Urinary bladder (tissue), 3 donors: ENCODE measurements at regions not wholly inside any gene's neighbourhood (a gene's known extent, or its start where the extent isn't known, plus 50 kb on each side); places are given as distances from the start of the nearest gene placed in this dataset.

Experiments
- DNase-seq: peaks from one replicate; pipeline ENCODE4 v3.0.0-alpha.2; 2015; ENCODE audit errors: extremely low spot score
- H3K27ac ChIP-seq: one replicate; pipeline ENCODE4 v1.5.1; 2013; ENCODE audit warnings: low read depth, mild to moderate bottlenecking, moderate library complexity
- H3K36me3 ChIP-seq: one replicate; pipeline ENCODE4 v1.6.1; 2013; ENCODE audit warnings: mild to moderate bottlenecking, moderate library complexity; ENCODE audit not compliant: insufficient read depth
- H3K4me1 ChIP-seq: one replicate; pipeline ENCODE4 v1.6.1; 2013; ENCODE audit warnings: mild to moderate bottlenecking, moderate library complexity; ENCODE audit not compliant: insufficient read depth
- H3K4me3 ChIP-seq: one replicate; pipeline ENCODE4 v1.5.1; 2013; ENCODE audit warnings: low read depth, low read length
- WGBS: extraction: QIAGEN DNeasy Blood & Tissue Kit; methylation state at CpG from one replicate; pipeline ENCODE4 v1.1.7; 2013; 5-methylcytosine and 5-hydroxymethylcytosine counted together
- donor health status: healthy with polysubstance abuse.
- donor health status: healthy.

- 70% methylated on average over 2 of the region's 2 CpGs for WGBS
- Histone ChIP-seq H3K4me1 (no peaks in the 10 kb centered on the region), H3K36me3 (no peaks in the 10 kb centered on the region), H3K4me3 (no peak overlapping the region), H3K27ac (no peak overlapping the region)
- DNase-seq = no peak
These were observed 239.9 kb upstream of the TRPM3 start for GRCh38 chr9:71361357-71361756.

- Histone ChIP-seq H3K36me3 (no peaks in the 10 kb centered on the region), H3K27ac (no peak overlapping the region), H3K4me3 (no peak overlapping the region), H3K4me1 (no peaks in the 10 kb centered on the region)
- 32% methylated on average over 4 of the region's 4 CpGs for WGBS
- no peak for DNase-seq
These were observed 235.9 kb upstream of the TRPM3 start for GRCh38 chr9:71357346-71357745.

- no peak for DNase-seq
- Histone ChIP-seq H3K4me1 (no peaks in the 10 kb centered on the region), H3K4me3 (no peak overlapping the region), H3K27ac (no peak overlapping the region), H3K36me3 (no peaks in the 10 kb centered on the region)
- 59% methylated on average over 4 of the region's 4 CpGs for WGBS
These were observed 234.5 kb upstream of the TRPM3 start for GRCh38 chr9:71355884-71356283.

- H3K27ac ChIP-seq = no peak overlapping the region
- H3K36me3 ChIP-seq = no peaks in the 10 kb centered on the region
- WGBS = 81% methylated on average over 2 of the region's 2 CpGs
- H3K4me1 ChIP-seq = no peaks in the 10 kb centered on the region
- no peak for DNase-seq
- no peak overlapping the region for H3K4me3 ChIP-seq
These were observed 232.3 kb upstream of the TRPM3 start for GRCh38 chr9:71353720-71354119.

- 75% methylated on average over 5 of the region's 5 CpGs for WGBS
These were observed 231.4 kb upstream of the TRPM3 start for GRCh38 chr9:71352837-71353236.

GRCh38 chr9:71349218-71349617, 227.8 kb upstream of the TRPM3 start:
- Histone ChIP-seq H3K4me1 (no peaks in the 10 kb centered on the region), H3K4me3 (no peak overlapping the region), H3K27ac (no peak overlapping the region), H3K36me3 (no peaks in the 10 kb centered on the region)
- DNase-seq = no peak
- 36% methylated on average over 4 of the region's 4 CpGs for WGBS

More at GRCh38 chr9:71352837-71353236, 231.4 kb upstream of the TRPM3 start:
- H3K4me3 ChIP-seq = no peak overlapping the region
- no peaks in the 10 kb centered on the region for H3K4me1 ChIP-seq
- DNase-seq = no peak
- H3K27ac ChIP-seq = no peak overlapping the region
- no peaks in the 10 kb centered on the region for H3K36me3 ChIP-seq

- H3K36me3 ChIP-seq = no peaks in the 10 kb centered on the region
- WGBS = 33% methylated on average over 3 of the region's 3 CpGs
- DNase-seq = no peak
- H3K27ac ChIP-seq = no peak overlapping the region
- H3K4me3 ChIP-seq = no peak overlapping the region
- H3K4me1 ChIP-seq = no peaks in the 10 kb centered on the region
These were observed 211.9 kb upstream of the TRPM3 start for GRCh38 chr9:71333321-71333720.

- H3K4me3 ChIP-seq = no peak overlapping the region
- no peak for DNase-seq
- H3K36me3 ChIP-seq = no peaks in the 10 kb centered on the region
- H3K4me1 ChIP-seq = no peaks in the 10 kb centered on the region
- no peak overlapping the region for H3K27ac ChIP-seq
- 67% methylated on average over 2 of the region's 2 CpGs for WGBS
These were observed 210.2 kb upstream of the TRPM3 start for GRCh38 chr9:71331603-71332002.

- DNase-seq = no peak
- WGBS = 84% methylated on average over 3 of the region's 3 CpGs
- Histone ChIP-seq H3K36me3 (no peaks in the 10 kb centered on the region), H3K27ac (no peak overlapping the region), H3K4me3 (no peak overlapping the region), H3K4me1 (no peaks in the 10 kb centered on the region)
These were observed 208.5 kb upstream of the TRPM3 start for GRCh38 chr9:71329873-71330272.

- 66% methylated on average over 1 of the region's 1 CpG for WGBS
- no peak overlapping the region for H3K4me3 ChIP-seq
- H3K36me3 ChIP-seq = no peaks in the 10 kb centered on the region
- H3K27ac ChIP-seq = no peak overlapping the region
- no peaks in the 10 kb centered on the region for H3K4me1 ChIP-seq
- DNase-seq = no peak
These were observed 204.9 kb upstream of the TRPM3 start for GRCh38 chr9:71326360-71326759.

- no peaks in the 10 kb centered on the region for H3K4me1 ChIP-seq
- no peak overlapping the region for H3K27ac ChIP-seq
- H3K36me3 ChIP-seq = no peaks in the 10 kb centered on the region
- H3K4me3 ChIP-seq = no peak overlapping the region
- WGBS = 95% methylated on average over 3 of the region's 3 CpGs
- DNase-seq = no peak
These were observed 201.9 kb upstream of the TRPM3 start for GRCh38 chr9:71323357-71323756.

- Histone ChIP-seq H3K36me3 (no peaks in the 10 kb centered on the region), H3K27ac (no peak overlapping the region), H3K4me1 (no peaks in the 10 kb centered on the region), H3K4me3 (no peak overlapping the region)
- DNase-seq = no peak
- 86% methylated on average over 3 of the region's 3 CpGs for WGBS
These were observed 200.9 kb upstream of the TRPM3 start for GRCh38 chr9:71322311-71322710.

GRCh38 chr9:71308454-71308853, 187.0 kb upstream of the TRPM3 start:
- Histone ChIP-seq H3K4me3 (no peak overlapping the region), H3K4me1 (no peaks in the 10 kb centered on the region), H3K27ac (no peak overlapping the region), H3K36me3 (no peaks in the 10 kb centered on the region)
- 91% methylated on average over 1 of the region's 1 CpG for WGBS
- no peak for DNase-seq

GRCh38 chr9:71306134-71306533, 184.7 kb upstream of the TRPM3 start:
- Histone ChIP-seq H3K27ac (no peak overlapping the region), H3K36me3 (no peaks in the 10 kb centered on the region), H3K4me1 (no peaks in the 10 kb centered on the region), H3K4me3 (no peak overlapping the region)
- DNase-seq = no peak
- 80% methylated on average over 3 of the region's 3 CpGs for WGBS

GRCh38 chr9:71303351-71303750, 181.9 kb upstream of the TRPM3 start:
- DNase-seq = no peak
- H3K27ac ChIP-seq = no peak overlapping the region
- H3K4me3 ChIP-seq = no peak overlapping the region
- H3K4me1 ChIP-seq = no peaks in the 10 kb centered on the region
- no peaks in the 10 kb centered on the region for H3K36me3 ChIP-seq
- 93% methylated on average over 1 of the region's 1 CpG for WGBS
